GM12878 (cell line): ENCODE measurements at regions not wholly inside any gene's neighbourhood (a gene's known extent, or its start where the extent isn't known, plus 50 kb on each side); places are given as distances from the start of the nearest gene placed in this dataset.

ENCODE experiments used
- ATAC-seq: fragments of 200-7000 bp; cut with Tn5 transposase; 3 replicates; pipeline ENCODE4 v1.9.1; 2020; ENCODE audit warnings: mild to moderate bottlenecking, moderate library complexity
- BruUV-seq: library from RNA; stranded (reverse); fragments of 400-500 nt; replicated peaks from 2 replicates; lab custom pipeline; 2021; lab: Mats Ljungman, UMichigan
- CTCF ChIA-PET: fragments of 300-600 bp; sonication (Branson Sonifier 250); formaldehyde crosslinking; extraction: SDS; loops from one replicate; lab custom pipeline; 2021; ENCODE audit warnings: inconsistent platforms; lab: Yijun Ruan, JAX
- POLR2A ChIA-PET: fragments of 350-600 bp; formaldehyde crosslinking; extraction: SDS; loops from one replicate; lab custom pipeline; 2021; ENCODE audit warnings: inconsistent platforms; lab: Charles Lee
- RAD21 ChIA-PET: fragments of 300-600 bp; sonication (Branson Sonifier 250); formaldehyde crosslinking; loops from one replicate; lab custom pipeline; 2023; ENCODE audit warnings: antibody characterized with exemption; ENCODE audit not compliant: unreplicated experiment; lab: Charles Lee
- SMC1A ChIA-PET: fragments of 300-600 bp; sonication (Branson Sonifier 250); formaldehyde crosslinking; loops from one replicate; lab custom pipeline; 2023; ENCODE audit not compliant: unreplicated experiment, uncharacterized antibody; lab: Charles Lee
- DNase-seq: peaks from one replicate; pipeline ENCODE4 v3.0.0-alpha.2; 2011; ENCODE audit warnings: low read depth, low spot score
- FAIRE-seq: peaks from 3 replicates; lab custom pipeline; 2011; peaks lifted over from hg19 to GRCh38; lab: Jason Lieb, UNC
- H2AFZ ChIP-seq: 2 replicates; pipeline ENCODE4 v1.6.0; 2011; ENCODE audit warnings: low read depth, low read length, control low read depth; ENCODE audit not compliant: control insufficient read depth
- H3K27ac ChIP-seq: 2 replicates; pipeline ENCODE4 v1.5.1; 2011; ENCODE audit warnings: control low read depth; ENCODE audit not compliant: control insufficient read depth, insufficient read depth
- H3K27me3 ChIP-seq, 2 experiments: replicated peaks in 1 of 2; 2 replicates each; pipeline versions ENCODE4 v1.6.0 to v1.6.1; 2011; ENCODE audit warnings: low read length in 1 of 2; ENCODE audit not compliant: control insufficient read depth in 2 of 2, insufficient read depth in 2 of 2
- H3K36me3 ChIP-seq, 2 experiments: 2 replicates each; pipeline ENCODE4 v1.5.1; 2011; ENCODE audit warnings: low read length in 1 of 2; ENCODE audit not compliant: control insufficient read depth in 2 of 2, insufficient read depth in 2 of 2
- H3K4me1 ChIP-seq: 2 replicates; pipeline ENCODE4 v1.6.1; 2011; ENCODE audit warnings: mild to moderate bottlenecking, low read length, moderate library complexity, mixed read lengths; ENCODE audit not compliant: control insufficient read depth, insufficient read depth
- H3K4me2 ChIP-seq: 2 replicates; pipeline ENCODE4 v1.6.0; 2011; ENCODE audit warnings: control low read depth; ENCODE audit not compliant: control insufficient read depth, insufficient read depth
- H3K4me3 ChIP-seq: fragments of 200-600 bp; sonication (generic); 2 replicates; pipeline ENCODE4 v1.5.1; 2016
- H3K79me2 ChIP-seq: 2 replicates; pipeline ENCODE4 v1.6.0; 2011; ENCODE audit warnings: low read length; ENCODE audit not compliant: control insufficient read depth, insufficient read depth
- H3K9ac ChIP-seq: 2 replicates; pipeline ENCODE4 v1.8.0; 2011; ENCODE audit warnings: low read length, control low read depth, mixed read lengths; ENCODE audit not compliant: control insufficient read depth, insufficient read depth
- H3K9me3 ChIP-seq: replicated peaks from 3 replicates; pipeline ENCODE4 v1.5.1; 2011; ENCODE audit warnings: mild to moderate bottlenecking, low read length; ENCODE audit not compliant: control insufficient read depth, insufficient read depth
- H4K20me1 ChIP-seq: 2 replicates; pipeline ENCODE4 v1.6.0; 2011; ENCODE audit not compliant: control insufficient read depth, insufficient read depth
- ASH2L ChIP-seq: fragments of 300-600, 200-600 bp; sonication (generic); IDR thresholded peaks from 2 replicates; pipeline ENCODE4 v1.6.1; 2017; ENCODE audit warnings: low read depth, mild to moderate bottlenecking, borderline replicate concordance
- BCL3 ChIP-seq: IDR thresholded peaks from 2 replicates; pipeline ENCODE4 v1.6.1; 2011; ENCODE audit warnings: borderline replicate concordance, low read depth, mild to moderate bottlenecking, moderate library complexity, low read length; ENCODE audit not compliant: insufficient read depth, poor library complexity, severe bottlenecking
- CBX5 ChIP-seq: sonication (generic); IDR thresholded peaks from 2 replicates; pipeline ENCODE4 v1.6.1; 2016; ENCODE audit warnings: low read depth, moderate library complexity, mild to moderate bottlenecking, inconsistent platforms
- CEBPZ ChIP-seq: fragments of 150-350 bp; IDR thresholded peaks from 2 replicates; pipeline ENCODE4 v1.6.1; 2016; ENCODE audit warnings: low read depth, low read length
- JUND ChIP-seq: IDR thresholded peaks from 2 replicates; pipeline ENCODE4 v1.6.1; 2012; ENCODE audit warnings: low read depth, mild to moderate bottlenecking, low read length, improper control_type of control experiment, moderate library complexity
- KLF5 ChIP-seq: fragments of 450-650 bp; IDR thresholded peaks from 2 replicates; pipeline ENCODE4 v1.6.1; 2014; ENCODE audit warnings: mild to moderate bottlenecking; ENCODE audit not compliant: partially characterized antibody
- LARP7 ChIP-seq: fragments of 450-650 bp; IDR thresholded peaks from 2 replicates; pipeline ENCODE4 v1.6.1; 2017; ENCODE audit warnings: mild to moderate bottlenecking
- MTA2 ChIP-seq: fragments of 450-650 bp; IDR thresholded peaks from 2 replicates; pipeline ENCODE4 v1.6.1; 2016; ENCODE audit warnings: low read depth, mild to moderate bottlenecking, moderate library complexity
- NFXL1 ChIP-seq: fragments of 450-650 bp; IDR thresholded peaks from 2 replicates; pipeline ENCODE4 v1.6.1; 2017; ENCODE audit warnings: antibody characterized with exemption, mild to moderate bottlenecking, borderline replicate concordance
- PAX5 ChIP-seq: IDR thresholded peaks from 2 replicates; pipeline ENCODE4 v1.6.1; 2011; ENCODE audit warnings: low read depth, low read length, borderline replicate concordance
- SMAD1 ChIP-seq: fragments of 450-650 bp; IDR thresholded peaks from 2 replicates; pipeline ENCODE4 v1.6.1; 2018; ENCODE audit warnings: mild to moderate bottlenecking, low read depth; ENCODE audit not compliant: partially characterized antibody
- TARDBP ChIP-seq: IDR thresholded peaks from 2 replicates; pipeline ENCODE4 v1.6.1; 2016; ENCODE audit warnings: borderline replicate concordance
- ZBED1 ChIP-seq: IDR thresholded peaks from 2 replicates; pipeline ENCODE4 v1.6.1; 2016; ENCODE audit warnings: borderline replicate concordance
- WGBS: methylation state at CpG from one replicate; pipeline ENCODE4 v1.1.6; 2016; ENCODE audit warnings: low lambda C conversion rate; ENCODE audit not compliant: insufficient replicate concordance, insufficient coverage; ENCODE audit errors: missing lambda C conversion rate; 5-methylcytosine and 5-hydroxymethylcytosine counted together
- in situ Hi-C: fragments of 300-500 bp; cut with MboI; formaldehyde crosslinking; loops from 9 replicates; pipeline ENCODE4 v1.14.3; 2018; ENCODE audit warnings: mixed read lengths
- intact Hi-C: fragments of 100-400 bp; cut with micrococcal nuclease; formaldehyde crosslinking; loops from one replicate; pipeline ENCODE4 v1.14.2; 2022; ENCODE audit not compliant: unreplicated experiment

GRCh38 chr4:64551125-64551524, 141.9 kb upstream of the TECRL start:
- ChIA-PET CTCF (interaction anchor here (0.6 to 1.0 kb wide), 3 partner anchors 10 to 1289 kb away, joined by 3 to 5 read pairs (median 3); no protein-coding TSS in a partner anchor), POLR2A (no interaction called here), SMC1A (interaction anchor here (1.3 kb wide), 1 partner anchor 12 kb away, joined by 4 read pairs; no protein-coding TSS in a partner anchor), RAD21 (no interaction called here)
- Histone ChIP-seq H3K36me3 (no peaks in the 10 kb centered on the region), H4K20me1 (no peaks in the 10 kb centered on the region), H3K4me2 (no peak overlapping the region), H2AFZ (no peak overlapping the region), H3K9me3 (no peaks in the 10 kb centered on the region), H3K27ac (no peak overlapping the region), H3K9ac (no peak overlapping the region), H3K27me3 (no peaks in the 10 kb centered on the region), H3K4me3 (no peak overlapping the region), H3K4me1 (no peaks in the 10 kb centered on the region), H3K79me2 (no peaks in the 10 kb centered on the region)
- DNase-seq (no peak), FAIRE-seq (no peak), ATAC-seq (no peak)
- intact Hi-C loops = no loop called here
- TF ChIP-seq NFXL1 (no peak), LARP7 (no peak), MTA2 (no peak), JUND (no peak), TARDBP (no peak)
- no TSS peak for BruUV-seq
- in situ Hi-C loops = no loop called here

GRCh38 chr4:64545593-64545992, 136.3 kb upstream of the TECRL start:
- ChIA-PET RAD21 (no interaction called here), SMC1A (no interaction called here), CTCF (no interaction called here), POLR2A (no interaction called here)
- intact Hi-C loops (no loop called here), in situ Hi-C loops (no loop called here)
- DNase-seq (no peak), FAIRE-seq (no peak), ATAC-seq (no peak)
- Histone ChIP-seq H2AFZ (no peak overlapping the region), H3K4me3 (no peak overlapping the region), H3K27ac (no peak overlapping the region), H3K79me2 (no peaks in the 10 kb centered on the region), H3K27me3 (no peaks in the 10 kb centered on the region), H3K36me3 (no peaks in the 10 kb centered on the region), H3K9me3 (no peaks in the 10 kb centered on the region), H3K4me2 (no peak overlapping the region), H3K4me1 (no peaks in the 10 kb centered on the region), H4K20me1 (no peaks in the 10 kb centered on the region), H3K9ac (no peak overlapping the region)
- BruUV-seq = no TSS peak
- 55% methylated on average over 15 of the region's 15 CpGs for WGBS
- no peak for TF ChIP-seq CEBPZ
- no peak for TF ChIP-seq PAX5
- TF ChIP-seq MTA2 = no peak
- TF ChIP-seq CBX5 = no peak
- no peak for TF ChIP-seq SMAD1
- TF ChIP-seq ASH2L = no peak
- TF ChIP-seq ZBED1 = no peak
- no peak for TF ChIP-seq BCL3
- TF ChIP-seq KLF5 = no peak
